ENCODE measurements at regions not wholly inside any gene's neighbourhood (a gene's known extent, or its start where the extent isn't known, plus 50 kb on each side); places are given as distances from the start of the nearest gene placed in this dataset.
"Not testable (repeated sequence)": the region's sequence is repeated elsewhere in the genome, so short reads cannot be mapped to it uniquely, and the experiment has no call there.

DNA sequence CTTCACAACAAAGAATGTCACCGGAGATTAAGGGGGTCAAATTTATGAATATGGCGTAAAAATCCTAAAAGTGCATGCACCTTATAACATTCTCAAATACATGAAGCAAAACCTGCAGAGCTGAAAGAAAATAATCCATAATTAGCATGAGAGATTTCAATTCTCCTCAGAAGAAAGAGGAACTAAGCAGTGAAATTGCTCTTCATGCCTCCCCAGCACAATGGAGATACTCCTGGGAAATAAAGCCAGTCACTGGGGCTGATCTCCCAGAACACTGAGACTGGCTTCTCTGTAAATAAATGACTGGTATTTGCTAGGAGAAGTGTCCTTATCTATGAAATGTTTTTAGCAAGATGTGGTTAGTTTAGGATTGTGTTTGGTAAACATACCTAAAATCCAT, 68.1 kb downstream of the GOLGA6L6 start:
- in situ Hi-C loops (cut with MboI; ENCODE audit: low sequenced_read_pairs, unreplicated experiment); DNase-seq (ENCODE audit: low spot score): not testable (repeated sequence)

DNA sequence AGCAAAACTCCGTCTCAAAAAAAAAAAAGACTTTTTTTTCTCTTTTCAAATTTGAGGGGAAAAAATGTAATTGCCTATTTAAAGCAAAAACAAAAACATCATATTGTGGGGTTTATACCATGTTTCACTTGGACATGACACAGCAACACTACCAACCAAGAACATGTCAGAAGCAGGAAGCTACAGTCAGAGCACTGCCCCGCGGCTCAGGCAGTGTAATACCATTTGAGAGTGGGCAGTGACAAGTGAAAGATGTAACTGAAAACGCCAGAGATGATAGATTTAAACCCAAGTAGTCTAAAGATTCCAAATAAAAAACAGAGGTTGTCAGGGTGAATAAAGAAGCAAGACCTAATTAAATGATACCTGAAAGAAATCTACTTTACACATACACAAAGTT, 68.6 kb downstream of the GOLGA6L6 start:
- DNase-seq (ENCODE audit: low spot score); in situ Hi-C loops (cut with MboI; ENCODE audit: low sequenced_read_pairs, unreplicated experiment): not testable (repeated sequence)

DNA sequence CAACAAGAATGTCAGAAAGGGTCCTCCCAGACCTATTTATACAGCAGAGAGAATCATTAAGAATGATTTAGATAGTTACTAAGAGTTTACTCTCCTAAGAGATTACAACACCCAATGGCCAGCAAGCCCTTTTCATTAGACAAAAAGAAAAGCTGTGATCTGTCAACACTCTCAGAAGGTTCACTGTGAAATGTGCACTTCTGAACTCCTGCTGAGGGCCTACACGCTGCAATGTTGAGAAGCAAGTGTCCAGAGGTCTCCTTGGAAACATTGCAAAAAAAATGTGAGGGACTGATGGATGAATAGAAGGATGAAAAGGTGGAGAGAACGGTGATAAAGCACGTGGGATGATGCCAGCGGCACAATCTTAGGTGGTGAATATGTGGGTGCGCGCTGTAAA, 70.8 kb downstream of the GOLGA6L6 start:
- DNase-seq (ENCODE audit: low spot score); in situ Hi-C loops (cut with MboI; ENCODE audit: low sequenced_read_pairs, unreplicated experiment): not testable (repeated sequence)

DNA sequence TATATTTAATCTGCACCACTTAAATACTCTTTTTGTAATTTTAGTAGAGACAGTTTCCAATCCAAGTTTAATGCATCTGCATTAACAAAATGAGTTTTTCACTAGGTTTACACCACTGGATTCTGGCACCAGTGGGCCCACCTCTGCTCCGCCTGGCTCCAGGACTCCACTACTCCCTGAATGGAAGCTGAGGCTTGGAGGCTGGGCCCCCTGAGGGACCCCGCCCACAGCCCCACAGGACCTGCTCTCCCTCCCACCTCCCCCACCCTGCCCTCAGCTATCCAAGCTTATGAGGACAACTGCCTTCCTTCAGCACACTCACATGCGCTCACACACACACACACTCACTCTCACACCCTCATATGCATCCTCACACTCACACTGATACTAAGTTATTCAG, 100.5 kb downstream of the GOLGA6L6 start:
- DNase-seq (ENCODE audit: low spot score); in situ Hi-C loops (cut with MboI; ENCODE audit: low sequenced_read_pairs, unreplicated experiment): not testable (repeated sequence)

DNA sequence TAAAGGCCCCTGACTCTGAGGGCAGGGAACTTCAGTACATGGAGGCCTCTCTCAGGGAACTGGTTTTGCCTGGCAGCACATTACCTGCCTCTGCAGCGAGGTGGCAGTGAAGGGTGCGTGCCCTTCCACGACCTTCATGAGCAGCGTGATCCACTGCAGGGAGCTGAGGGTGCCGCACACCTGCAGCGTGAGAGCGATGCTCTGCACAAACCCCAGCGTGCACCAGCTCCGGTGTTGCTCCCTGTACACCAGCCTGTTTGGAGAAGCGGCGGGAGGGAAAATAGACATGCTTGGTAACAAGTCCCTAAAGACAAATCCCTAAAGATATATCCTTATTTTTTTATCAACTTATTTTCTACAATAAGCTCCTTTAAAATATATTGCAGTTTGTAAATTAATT, 101.2 kb downstream of the GOLGA6L6 start:
- DNase-seq (ENCODE audit: low spot score); in situ Hi-C loops (cut with MboI; ENCODE audit: low sequenced_read_pairs, unreplicated experiment): not testable (repeated sequence)

DNA sequence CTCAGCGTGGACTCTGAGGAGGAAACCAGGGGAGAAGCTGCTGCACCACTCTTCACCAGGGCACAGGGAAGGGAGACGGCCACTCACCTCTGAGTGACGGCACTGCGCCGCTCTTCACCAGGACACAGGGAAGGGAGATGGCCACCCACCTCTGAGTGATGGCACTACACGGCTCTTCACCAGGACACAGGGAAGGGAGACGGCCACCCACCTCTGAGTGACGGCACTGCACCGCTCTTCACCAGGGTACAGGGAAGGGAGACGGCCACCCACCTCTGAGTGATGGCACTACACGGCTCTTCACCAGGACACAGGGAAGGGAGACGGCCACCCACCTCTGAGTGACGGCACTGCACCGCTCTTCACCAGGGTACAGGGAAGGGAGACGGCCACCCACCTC, 102.5 kb downstream of the GOLGA6L6 start:
- in situ Hi-C loops (cut with MboI; ENCODE audit: low sequenced_read_pairs, unreplicated experiment); DNase-seq (ENCODE audit: low spot score): not testable (repeated sequence)

DNA sequence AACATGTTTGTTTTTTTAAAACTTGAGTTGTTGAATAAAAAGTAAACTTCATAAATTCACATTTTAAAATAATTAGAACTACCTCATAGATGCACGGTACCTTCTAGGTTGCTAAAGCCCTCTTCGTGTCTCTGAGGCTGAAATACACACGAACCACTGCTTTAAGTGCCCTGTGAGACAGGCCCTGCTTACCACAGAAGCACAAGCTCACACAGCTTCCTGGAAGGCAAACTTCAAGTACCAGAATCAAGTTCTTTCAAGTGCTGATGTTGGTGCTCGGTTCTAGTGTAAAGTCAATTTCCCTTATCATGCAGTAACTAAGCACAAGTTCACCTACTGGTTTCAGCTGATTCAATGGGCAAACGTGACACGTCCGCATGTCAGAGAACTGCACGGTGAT, 103.3 kb downstream of the GOLGA6L6 start:
- DNase-seq (ENCODE audit: low spot score); in situ Hi-C loops (cut with MboI; ENCODE audit: low sequenced_read_pairs, unreplicated experiment): not testable (repeated sequence)

DNA sequence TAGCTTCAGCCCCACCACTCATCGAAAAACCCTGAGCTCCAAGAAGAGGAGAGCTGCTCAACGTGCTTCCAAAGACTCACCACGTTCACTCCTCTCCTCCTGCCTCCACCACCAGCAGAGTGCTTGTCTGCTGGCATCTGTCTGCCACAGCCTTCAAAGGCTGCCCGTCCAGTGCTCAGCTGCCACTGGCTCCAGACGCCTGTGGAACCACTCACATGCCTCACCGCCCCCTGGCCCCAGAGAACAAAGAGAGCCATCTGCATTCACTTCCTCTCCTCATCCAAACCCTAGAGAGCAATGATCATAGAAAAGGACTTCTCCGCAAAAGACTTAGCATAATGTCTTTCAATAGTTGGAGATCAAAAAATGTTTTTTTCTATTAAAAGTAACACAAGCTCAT, 108.1 kb downstream of the GOLGA6L6 start:
- in situ Hi-C loops (cut with MboI; ENCODE audit: low sequenced_read_pairs, unreplicated experiment); DNase-seq (ENCODE audit: low spot score): not testable (repeated sequence)

DNA sequence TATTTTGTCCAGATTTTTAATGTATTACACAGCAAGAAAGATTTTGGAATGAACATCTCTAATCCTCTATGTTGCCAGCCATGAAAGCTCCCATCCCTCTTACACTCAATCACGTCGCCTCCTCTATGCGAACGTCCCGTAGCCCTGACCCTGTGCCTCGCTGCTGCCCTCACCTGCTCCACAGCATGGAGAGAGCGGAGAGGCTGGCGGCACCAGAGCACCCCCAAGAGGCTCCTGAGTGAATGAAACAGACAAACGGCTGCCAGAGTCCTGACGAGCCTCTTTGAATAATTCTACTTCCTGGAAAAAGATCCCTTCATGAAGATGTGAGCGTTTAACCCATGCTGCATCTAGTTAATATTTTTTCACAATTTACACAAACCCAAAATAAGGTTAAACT, 111.1 kb downstream of the GOLGA6L6 start:
- in situ Hi-C loops (cut with MboI; ENCODE audit: low sequenced_read_pairs, unreplicated experiment); DNase-seq (ENCODE audit: low spot score): not testable (repeated sequence)

DNA sequence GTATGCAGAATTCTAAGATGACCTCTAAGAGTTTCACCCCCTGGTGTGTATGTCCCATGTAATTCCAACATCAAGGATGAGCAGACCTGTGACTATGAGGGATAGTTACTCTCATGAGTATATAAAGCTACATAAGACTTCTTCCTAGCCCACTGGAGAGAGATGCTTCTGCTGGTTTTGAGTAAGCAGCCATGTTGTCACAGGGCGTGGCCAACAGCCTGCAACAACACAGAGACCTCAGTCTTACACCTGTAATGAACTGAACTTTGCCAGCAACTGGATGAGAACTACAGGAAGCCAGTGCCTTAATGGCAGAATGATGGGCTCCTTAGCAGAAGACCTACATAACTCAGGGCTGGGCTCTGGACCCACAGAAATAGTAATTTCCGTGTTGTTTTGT, 120.9 kb downstream of the GOLGA6L6 start:
- in situ Hi-C loops (cut with MboI; ENCODE audit: low sequenced_read_pairs, unreplicated experiment); DNase-seq (ENCODE audit: low spot score): not testable (repeated sequence)

DNA sequence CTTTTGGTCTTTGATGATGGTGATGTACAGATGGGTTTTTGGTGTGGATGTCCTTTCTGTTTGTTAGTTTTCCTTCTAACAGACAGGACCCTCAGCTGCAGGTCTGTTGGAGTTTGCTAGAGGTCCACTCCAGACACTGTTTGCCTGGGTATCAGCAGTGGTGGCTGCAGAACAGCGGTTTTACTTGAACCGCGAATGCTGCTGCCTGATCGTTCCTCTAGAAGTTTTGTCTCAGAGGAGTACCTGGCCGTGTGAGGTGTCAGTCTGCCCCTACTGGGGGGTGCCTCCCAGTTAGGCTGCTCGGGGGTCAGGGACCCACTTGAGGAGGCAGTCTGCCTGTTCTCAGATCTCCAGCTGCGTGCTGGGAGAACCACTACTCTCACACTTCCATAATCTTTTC, 125.0 kb downstream of the GOLGA6L6 start:
- DNase-seq (ENCODE audit: low spot score); in situ Hi-C loops (cut with MboI; ENCODE audit: low sequenced_read_pairs, unreplicated experiment): not testable (repeated sequence)

DNA sequence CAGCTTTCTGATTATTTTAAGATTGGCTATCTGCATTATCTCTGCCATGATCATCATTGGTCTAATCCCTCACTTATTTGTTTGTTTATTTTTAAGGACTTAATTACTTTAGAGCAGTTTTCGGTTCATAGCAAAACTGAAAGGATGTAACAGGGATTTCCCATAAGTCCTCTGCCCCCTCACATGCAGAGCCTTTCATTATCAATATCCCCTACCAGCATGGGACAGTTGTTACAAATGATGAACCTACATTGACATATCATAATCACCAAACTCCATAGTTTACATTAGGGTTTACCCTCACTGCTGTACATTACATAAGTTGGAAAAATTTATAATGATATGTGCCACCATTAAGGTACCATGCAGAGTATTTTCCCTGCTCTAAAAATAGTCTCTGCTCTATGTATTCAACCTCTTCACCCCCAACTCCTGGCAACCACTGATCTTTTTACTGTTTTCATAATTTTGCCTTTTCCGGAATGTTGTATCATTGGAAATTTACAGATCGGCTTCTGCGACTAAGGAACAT, 131.9 kb downstream of the GOLGA6L6 start:
- DNase-seq (ENCODE audit: low spot score); in situ Hi-C loops (cut with MboI; ENCODE audit: low sequenced_read_pairs, unreplicated experiment): not testable (repeated sequence)

DNA sequence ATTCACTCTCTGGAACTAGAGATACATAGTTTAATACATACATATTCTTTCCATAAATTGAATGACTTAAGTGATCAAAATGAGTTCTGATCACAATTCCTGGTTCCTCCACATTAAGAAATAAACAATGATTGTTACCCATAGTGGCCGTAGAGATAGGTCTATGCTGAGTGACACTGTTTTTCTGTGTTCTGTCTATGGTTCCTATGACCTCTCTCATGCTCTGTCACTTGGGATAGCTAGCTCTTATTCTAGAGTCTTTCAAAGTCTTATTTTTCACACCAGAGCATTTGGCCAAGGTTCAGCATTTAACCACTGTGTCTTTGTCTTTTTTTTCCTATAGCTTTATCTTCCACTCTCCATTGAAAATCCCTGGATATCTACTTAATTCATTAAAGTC, 132.4 kb downstream of the GOLGA6L6 start:
- in situ Hi-C loops (cut with MboI; ENCODE audit: low sequenced_read_pairs, unreplicated experiment): no loop called here
- no peak for DNase-seq (ENCODE audit: low spot score)
- TF ChIP-seq, protein P1, sequence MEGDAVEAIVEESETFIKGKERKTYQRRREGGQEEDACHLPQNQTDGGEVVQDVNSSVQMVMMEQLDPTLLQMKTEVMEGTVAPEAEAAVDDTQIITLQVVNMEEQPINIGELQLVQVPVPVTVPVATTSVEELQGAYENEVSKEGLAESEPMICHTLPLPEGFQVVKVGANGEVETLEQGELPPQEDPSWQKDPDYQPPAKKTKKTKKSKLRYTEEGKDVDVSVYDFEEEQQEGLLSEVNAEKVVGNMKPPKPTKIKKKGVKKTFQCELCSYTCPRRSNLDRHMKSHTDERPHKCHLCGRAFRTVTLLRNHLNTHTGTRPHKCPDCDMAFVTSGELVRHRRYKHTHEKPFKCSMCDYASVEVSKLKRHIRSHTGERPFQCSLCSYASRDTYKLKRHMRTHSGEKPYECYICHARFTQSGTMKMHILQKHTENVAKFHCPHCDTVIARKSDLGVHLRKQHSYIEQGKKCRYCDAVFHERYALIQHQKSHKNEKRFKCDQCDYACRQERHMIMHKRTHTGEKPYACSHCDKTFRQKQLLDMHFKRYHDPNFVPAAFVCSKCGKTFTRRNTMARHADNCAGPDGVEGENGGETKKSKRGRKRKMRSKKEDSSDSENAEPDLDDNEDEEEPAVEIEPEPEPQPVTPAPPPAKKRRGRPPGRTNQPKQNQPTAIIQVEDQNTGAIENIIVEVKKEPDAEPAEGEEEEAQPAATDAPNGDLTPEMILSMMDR (IDR thresholded peaks at IDR 0.05; ENCODE audit: borderline replicate concordance, control extremely low read depth, extremely low read depth, insufficient read depth, missing control alignments): no peak

DNA sequence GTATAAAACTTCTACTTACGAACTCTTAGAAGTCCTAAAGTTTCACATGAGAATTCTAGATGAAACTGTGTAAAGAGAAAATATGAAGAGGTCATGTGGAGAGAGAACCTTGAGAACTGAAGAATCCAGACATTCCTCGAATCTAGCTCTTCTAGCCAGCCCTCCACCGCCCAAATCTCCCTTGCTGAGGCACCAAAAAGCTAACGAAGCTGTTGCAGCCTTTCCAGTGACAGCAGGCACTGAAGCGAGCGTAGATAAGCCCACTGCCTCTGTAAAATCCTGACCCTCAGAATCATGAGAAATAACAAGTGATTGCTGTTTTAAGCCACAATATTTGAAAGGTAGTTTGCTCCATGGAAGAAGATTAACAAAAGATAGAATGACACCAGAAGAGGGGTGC, 134.0 kb downstream of the GOLGA6L6 start:
- TF ChIP-seq, protein P1 (IDR thresholded peaks at IDR 0.05; ENCODE audit: borderline replicate concordance, control extremely low read depth, extremely low read depth, insufficient read depth, missing control alignments): no peak
- no peak for DNase-seq (ENCODE audit: low spot score)
- in situ Hi-C loops (cut with MboI; ENCODE audit: low sequenced_read_pairs, unreplicated experiment): no loop called here

DNA sequence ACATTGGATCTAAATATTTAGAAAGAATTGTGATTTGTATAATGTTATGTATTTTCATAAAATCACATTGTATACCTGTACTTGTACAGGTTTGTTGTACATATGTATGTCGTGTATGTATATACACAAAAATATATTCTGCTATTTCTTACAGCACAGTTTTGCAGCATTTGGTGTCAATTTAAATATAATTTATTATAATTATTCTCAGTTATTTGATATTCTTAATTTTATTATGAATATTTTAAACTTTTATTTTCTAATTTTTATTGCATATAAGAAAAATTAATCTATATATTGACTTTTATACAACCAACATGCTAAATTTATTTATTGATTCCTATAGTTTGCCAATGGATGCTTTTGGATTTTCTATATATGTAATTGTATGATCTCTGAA, 137.0 kb downstream of the GOLGA6L6 start:
- in situ Hi-C loops (cut with MboI; ENCODE audit: low sequenced_read_pairs, unreplicated experiment); DNase-seq (ENCODE audit: low spot score): not testable (repeated sequence)

DNA sequence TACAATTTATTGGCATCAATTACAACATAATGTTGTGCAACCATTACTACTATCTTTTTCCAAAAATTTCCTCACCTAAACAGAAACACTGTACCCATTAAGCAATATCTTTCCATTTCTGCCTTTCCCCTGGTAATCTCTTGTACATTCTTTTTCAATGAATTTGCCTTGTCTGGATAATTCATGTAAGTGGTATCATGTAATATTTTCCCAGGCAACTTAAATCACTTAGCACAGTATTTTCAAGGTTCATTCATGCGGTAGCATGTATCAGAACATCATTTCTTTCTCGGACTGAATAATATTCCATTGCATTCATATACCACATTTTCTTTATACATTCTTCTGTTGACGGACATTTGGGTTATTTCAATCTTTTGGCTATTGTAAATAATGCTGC, 139.0 kb downstream of the GOLGA6L6 start:
- in situ Hi-C loops (cut with MboI; ENCODE audit: low sequenced_read_pairs, unreplicated experiment); DNase-seq (ENCODE audit: low spot score): not testable (repeated sequence)

DNA sequence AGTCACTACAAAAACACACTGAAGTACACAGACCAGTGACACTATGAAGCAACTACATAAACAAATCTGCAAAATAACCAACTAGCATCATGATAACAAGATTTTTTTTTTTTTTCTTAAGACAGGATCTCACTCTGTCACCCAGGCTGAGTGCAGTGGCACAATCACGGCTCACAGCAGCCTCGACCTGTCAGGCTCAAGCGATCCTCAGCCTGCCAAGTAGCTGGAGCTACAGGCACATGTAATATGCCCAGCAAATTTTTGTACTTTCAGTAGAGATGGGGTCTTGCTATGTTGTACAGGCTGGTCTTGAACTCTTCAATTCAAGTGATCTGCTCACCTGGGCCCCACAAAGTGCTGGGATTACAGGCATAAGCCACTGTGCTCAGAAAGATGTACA, 140.5 kb downstream of the GOLGA6L6 start:
- DNase-seq (ENCODE audit: low spot score); in situ Hi-C loops (cut with MboI; ENCODE audit: low sequenced_read_pairs, unreplicated experiment): not testable (repeated sequence)

DNA sequence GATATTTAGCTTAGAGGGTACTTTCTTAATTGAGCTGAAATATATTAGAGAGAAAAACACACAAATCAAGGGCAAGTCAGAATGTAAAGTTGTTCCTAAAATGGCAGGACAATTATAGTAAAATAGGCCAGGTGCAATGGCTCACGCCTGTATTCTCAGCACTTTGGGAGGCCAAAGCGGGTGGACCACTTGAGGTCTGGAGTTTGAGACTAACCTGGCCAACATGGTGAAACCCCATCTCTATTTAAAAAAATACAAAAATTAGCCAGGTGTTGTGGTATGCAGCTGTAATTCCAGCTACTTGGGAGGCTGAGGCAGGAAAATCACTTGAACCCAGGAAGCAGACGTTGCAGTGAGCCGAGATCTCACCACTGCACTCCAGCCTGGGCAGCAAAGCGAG, 142.9 kb downstream of the GOLGA6L6 start:
- DNase-seq (ENCODE audit: low spot score); in situ Hi-C loops (cut with MboI; ENCODE audit: low sequenced_read_pairs, unreplicated experiment): not testable (repeated sequence)
